Breast epithelium (tissue), 4 donors: ENCODE measurements at regions not wholly inside any gene's neighbourhood (a gene's known extent, or its start where the extent isn't known, plus 50 kb on each side); places are given as distances from the start of the nearest gene placed in this dataset.

Experiments used
- DNase-seq, 2 donors: peaks; one replicate each; pipeline ENCODE4 v3.0.0-alpha.2; 2019; ENCODE audit warnings: low spot score in 2 of 2
- H3K27ac ChIP-seq, 2 donors: fragments of 200-600 bp; sonication (generic) in 1 of 2; one replicate each; pipeline ENCODE4 v1.5.1; 2016 to 2019; ENCODE audit warnings: mild to moderate bottlenecking in 1 of 2
- H3K27me3 ChIP-seq, 2 donors: fragments of 200-600 bp; sonication (generic) in 1 of 2; one replicate each; pipeline versions ENCODE4 v1.5.1 to v1.6.0; 2017 to 2019; ENCODE audit warnings: control low read depth in 1 of 2, mild to moderate bottlenecking in 1 of 2
- H3K36me3 ChIP-seq: fragments of 200-600 bp; one replicate; pipeline ENCODE4 v1.5.1; 2019
- H3K4me1 ChIP-seq, 2 donors: fragments of 200-600 bp; sonication (generic); one replicate each; pipeline ENCODE4 v1.5.1; 2016 to 2019; ENCODE audit warnings: control low read depth in 1 of 2
- H3K4me3 ChIP-seq, 3 donors: fragments of 200-600 bp; sonication (generic); 1 replicate in 2 of 3; 2 replicates in 1 of 3; pipeline ENCODE4 v1.5.1; 2016 to 2019; ENCODE audit warnings: mild to moderate bottlenecking in 3 of 3, moderate library complexity in 2 of 3
- H3K9me3 ChIP-seq, 2 donors: fragments of 200-600 bp; sonication (generic) in 1 of 2; one replicate each; pipeline ENCODE4 v1.5.1; 2016 to 2019; ENCODE audit warnings: control low read depth in 1 of 2
- CTCF ChIP-seq, 3 donors: fragments of 450-650 bp; IDR thresholded peaks; one replicate each; pipeline ENCODE4 v1.5.1; 2016 to 2017; ENCODE audit warnings: antibody characterized with exemption in 3 of 3, mild to moderate bottlenecking in 3 of 3, moderate library complexity in 3 of 3
- POLR2A ChIP-seq: fragments of 450-650 bp; IDR thresholded peaks from one replicate; pipeline ENCODE4 v1.6.1; 2016; ENCODE audit warnings: antibody characterized with exemption, mild to moderate bottlenecking, moderate library complexity
- POLR2AphosphoS5 ChIP-seq, 3 donors: sonication (generic); formaldehyde crosslinking; IDR thresholded peaks; one replicate each; pipeline ENCODE4 v1.6.1; 2017; ENCODE audit warnings: antibody characterized with exemption in 3 of 3
- intact Hi-C: fragments of 100-400 bp; cut with DNase I; formaldehyde crosslinking; loops from one replicate; pipeline ENCODE4 v1.15.1; 2023; ENCODE audit warnings: low total_unique reads

GRCh38 chr12:11513288-11513687 lies 117.9 kb upstream of the PRB2 start:
- DNase-seq: no peak
- Histone ChIP-seq H3K9me3 (no peaks in the 10 kb centered on the region), H3K27ac (no peak overlapping the region), H3K36me3 (no peaks in the 10 kb centered on the region), H3K27me3 (no peaks in the 10 kb centered on the region), H3K4me3 (no peak overlapping the region), H3K4me1 (no peaks in the 10 kb centered on the region)
- TF ChIP-seq CTCF (IDR thresholded peaks at IDR 0.05) (no peak), POLR2AphosphoS5 (IDR thresholded peaks at IDR 0.05) (no peak), POLR2A (no peak)
- intact Hi-C loops: no loop called here

GRCh38 chr12:11517080-11517479 lies 121.7 kb upstream of the PRB2 start:
- no peak overlapping the region for H3K4me3 ChIP-seq
- no peaks in the 10 kb centered on the region for H3K9me3 ChIP-seq
- no peak for TF ChIP-seq CTCF (IDR thresholded peaks at IDR 0.05)
- no peak for TF ChIP-seq POLR2AphosphoS5 (IDR thresholded peaks at IDR 0.05)
- TF ChIP-seq POLR2A: no peak
- no peaks in the 10 kb centered on the region for H3K36me3 ChIP-seq
- no peak for DNase-seq
- intact Hi-C loops: no loop called here
- no peaks in the 10 kb centered on the region for H3K27me3 ChIP-seq
- no peak overlapping the region for H3K27ac ChIP-seq
- no peaks in the 10 kb centered on the region for H3K4me1 ChIP-seq

GRCh38 chr12:11524446-11524845 lies 125.0 kb upstream of the ETV6 start:
- Histone ChIP-seq H3K9me3 (no peaks in the 10 kb centered on the region), H3K36me3 (no peaks in the 10 kb centered on the region), H3K4me3 (no peak overlapping the region), H3K27me3 (no peaks in the 10 kb centered on the region), H3K4me1 (no peaks in the 10 kb centered on the region), H3K27ac (no peak overlapping the region)
- TF ChIP-seq POLR2AphosphoS5 (IDR thresholded peaks at IDR 0.05) (no peak), CTCF (IDR thresholded peaks at IDR 0.05) (no peak), POLR2A (no peak)
- DNase-seq: no peak
- intact Hi-C loops: no loop called here

- Histone ChIP-seq H3K4me1 (no peaks in the 10 kb centered on the region), H3K36me3 (no peaks in the 10 kb centered on the region), H3K9me3 (no peaks in the 10 kb centered on the region), H3K27ac (no peak overlapping the region), H3K27me3 (no peaks in the 10 kb centered on the region), H3K4me3 (no peak overlapping the region)
- intact Hi-C loops: no loop called here
- no peak for TF ChIP-seq POLR2A
- TF ChIP-seq POLR2AphosphoS5 (IDR thresholded peaks at IDR 0.05): no peak
- TF ChIP-seq CTCF (IDR thresholded peaks at IDR 0.05): no peak
- no peak for DNase-seq
Observed at GRCh38 chr12:11534064-11534463, 115.4 kb upstream of the ETV6 start.

GRCh38 chr12:11535127-11535526 lies 114.3 kb upstream of the ETV6 start:
- H3K4me3 ChIP-seq: no peak overlapping the region
- TF ChIP-seq POLR2A: no peak
- no peak for TF ChIP-seq POLR2AphosphoS5 (IDR thresholded peaks at IDR 0.05)
- TF ChIP-seq CTCF (IDR thresholded peaks at IDR 0.05): no peak
- DNase-seq: no peak
- no peaks in the 10 kb centered on the region for H3K4me1 ChIP-seq
- no peak overlapping the region for H3K27ac ChIP-seq
- intact Hi-C loops: no loop called here
- H3K36me3 ChIP-seq: no peaks in the 10 kb centered on the region
- H3K27me3 ChIP-seq: no peaks in the 10 kb centered on the region
- no peaks in the 10 kb centered on the region for H3K9me3 ChIP-seq
